GM19468 (cell line): ENCODE measurements at regions not wholly inside any gene's neighbourhood (a gene's known extent, or its start where the extent isn't known, plus 50 kb on each side); places are given as distances from the start of the nearest gene placed in this dataset.

Experiments
- ATAC-seq: cut with Tn5 transposase; IDR thresholded peaks from one replicate; pipeline ENCODE4 v1.9.1; 2021; ENCODE audit warnings: mild to moderate bottlenecking, moderate library complexity, moderate number of reproducible peaks; ENCODE audit not compliant: unreplicated experiment; ENCODE audit errors: extremely low read depth

GRCh38 chr22:49306632-49307480 is 520.8 kb downstream of the BRD1 start:
- ATAC-seq: no peak

- no peak for ATAC-seq
Observed at GRCh38 chr22:49305966-49306631, 521.6 kb downstream of the BRD1 start.

- ATAC-seq: no peak
Observed at GRCh38 chr22:49305214-49305965, 522.3 kb downstream of the BRD1 start.

GRCh38 chr22:49303781-49304461 is 523.8 kb downstream of the BRD1 start:
- ATAC-seq: no peak

GRCh38 chr22:49303061-49303735 is 524.5 kb downstream of the BRD1 start:
- ATAC-seq: no peak

- no peak for ATAC-seq
Observed at GRCh38 chr22:49302530-49302929, 525.1 kb downstream of the BRD1 start.

- ATAC-seq: no peak
Observed at GRCh38 chr22:49302150-49302460, 525.6 kb downstream of the BRD1 start.

GRCh38 chr22:49301398-49302149 is 526.1 kb downstream of the BRD1 start:
- ATAC-seq: no peak

GRCh38 chr22:49300951-49301397 is 526.7 kb downstream of the BRD1 start:
- ATAC-seq: no peak

GRCh38 chr22:49300241-49300640 is 527.4 kb downstream of the BRD1 start:
- no peak for ATAC-seq

GRCh38 chr22:49299821-49300231 is 527.8 kb downstream of the BRD1 start:
- ATAC-seq: no peak

GRCh38 chr22:49298834-49299750 is 528.6 kb downstream of the BRD1 start:
- no peak for ATAC-seq

GRCh38 chr22:49297871-49298721 is 529.6 kb downstream of the BRD1 start:
- no peak for ATAC-seq

GRCh38 chr22:49297286-49297870 is 530.3 kb downstream of the BRD1 start:
- ATAC-seq: no peak

- ATAC-seq: no peak
Observed at GRCh38 chr22:49296561-49296960, 531.1 kb downstream of the BRD1 start.

- no peak for ATAC-seq
Observed at GRCh38 chr22:49295851-49296560, 531.7 kb downstream of the BRD1 start.

- no peak for ATAC-seq
Observed at GRCh38 chr22:49295465-49295743, 532.3 kb downstream of the BRD1 start.
